ENCODE measurements at regions not wholly inside any gene's neighbourhood (a gene's known extent, or its start where the extent isn't known, plus 50 kb on each side); places are given as distances from the start of the nearest gene placed in this dataset.
"Not testable (repeated sequence)": the region's sequence is repeated elsewhere in the genome, so short reads cannot be mapped to it uniquely, and the experiment has no call there.

DNA sequence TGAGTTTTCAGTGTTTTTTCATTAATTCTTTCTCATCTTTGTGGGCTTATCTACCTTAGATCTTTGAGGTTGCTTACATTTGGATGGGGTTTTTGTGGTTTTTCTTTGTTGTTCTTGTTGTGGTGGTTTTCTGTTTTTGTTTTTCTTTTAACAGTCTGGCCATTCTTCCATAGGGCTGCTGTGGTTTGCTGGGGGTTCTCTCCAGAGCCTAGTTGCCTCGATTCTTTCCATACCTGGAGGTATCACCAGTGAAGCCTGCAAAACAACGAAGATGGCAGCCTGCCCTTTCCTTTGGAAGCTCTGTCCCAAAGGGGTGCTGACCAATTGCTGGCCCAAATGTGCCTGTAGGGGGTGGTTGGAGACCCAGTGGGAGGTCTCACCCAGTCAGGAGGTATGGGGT, 168.6 kb upstream of the CLNK start:
- TF ChIP-seq, protein P1, sequence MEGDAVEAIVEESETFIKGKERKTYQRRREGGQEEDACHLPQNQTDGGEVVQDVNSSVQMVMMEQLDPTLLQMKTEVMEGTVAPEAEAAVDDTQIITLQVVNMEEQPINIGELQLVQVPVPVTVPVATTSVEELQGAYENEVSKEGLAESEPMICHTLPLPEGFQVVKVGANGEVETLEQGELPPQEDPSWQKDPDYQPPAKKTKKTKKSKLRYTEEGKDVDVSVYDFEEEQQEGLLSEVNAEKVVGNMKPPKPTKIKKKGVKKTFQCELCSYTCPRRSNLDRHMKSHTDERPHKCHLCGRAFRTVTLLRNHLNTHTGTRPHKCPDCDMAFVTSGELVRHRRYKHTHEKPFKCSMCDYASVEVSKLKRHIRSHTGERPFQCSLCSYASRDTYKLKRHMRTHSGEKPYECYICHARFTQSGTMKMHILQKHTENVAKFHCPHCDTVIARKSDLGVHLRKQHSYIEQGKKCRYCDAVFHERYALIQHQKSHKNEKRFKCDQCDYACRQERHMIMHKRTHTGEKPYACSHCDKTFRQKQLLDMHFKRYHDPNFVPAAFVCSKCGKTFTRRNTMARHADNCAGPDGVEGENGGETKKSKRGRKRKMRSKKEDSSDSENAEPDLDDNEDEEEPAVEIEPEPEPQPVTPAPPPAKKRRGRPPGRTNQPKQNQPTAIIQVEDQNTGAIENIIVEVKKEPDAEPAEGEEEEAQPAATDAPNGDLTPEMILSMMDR (IDR thresholded peaks at IDR 0.05; ENCODE audit: low read length, missing control alignments) = no peak
- no peak overlapping the region for H3K4me3 ChIP-seq (replicated peaks; ENCODE audit: low read depth, low read length)
- DNase-seq (ENCODE audit: low read depth) = no peak

DNA sequence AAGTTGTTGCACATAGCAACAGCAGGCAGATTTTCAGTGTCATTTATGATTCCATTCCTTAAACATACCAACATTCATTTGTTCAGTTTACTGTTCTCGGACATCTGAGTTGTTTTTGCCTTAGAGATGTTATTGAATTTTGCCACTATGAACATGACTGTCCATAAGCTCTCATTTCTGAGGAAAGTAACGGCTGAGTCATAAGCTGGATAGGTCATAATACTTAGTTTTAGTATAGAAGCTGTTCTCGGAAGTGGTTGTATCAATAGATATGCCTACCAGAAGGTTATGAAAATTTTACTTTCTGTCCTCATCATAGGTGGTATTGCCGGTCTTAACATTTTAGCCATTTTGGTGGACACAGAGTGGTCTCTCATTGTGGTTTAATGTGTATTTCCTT, 157.1 kb upstream of the CLNK start:
- TF ChIP-seq, protein P1 (IDR thresholded peaks at IDR 0.05; ENCODE audit: low read length, missing control alignments) = no peak
- no peak for DNase-seq (ENCODE audit: low read depth)
- H3K4me3 ChIP-seq (replicated peaks; ENCODE audit: low read depth, low read length) = no peak overlapping the region

DNA sequence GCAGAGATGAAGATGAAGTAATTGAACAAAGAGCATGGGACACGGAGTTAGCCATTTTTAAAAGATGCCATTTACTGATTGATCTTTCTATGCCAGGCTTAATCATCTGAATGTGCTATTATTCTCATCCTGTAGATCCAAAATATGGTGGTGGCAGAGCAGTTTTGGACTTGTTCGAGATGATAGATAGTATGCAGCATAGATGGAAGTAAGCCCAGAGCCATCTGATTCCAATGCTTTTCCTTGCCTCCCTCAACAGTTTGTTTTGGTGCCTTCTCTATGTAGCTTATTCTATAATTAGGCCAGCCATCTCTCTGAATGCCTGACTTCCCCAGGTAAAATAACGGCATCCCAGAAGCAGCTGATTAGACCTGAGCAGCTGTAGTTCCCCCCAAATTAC, 152.6 kb upstream of the CLNK start:
- no peak overlapping the region for H3K4me3 ChIP-seq (replicated peaks; ENCODE audit: low read depth, low read length)
- TF ChIP-seq, protein P1 (IDR thresholded peaks at IDR 0.05; ENCODE audit: low read length, missing control alignments) = no peak
- no peak for DNase-seq (ENCODE audit: low read depth)

DNA sequence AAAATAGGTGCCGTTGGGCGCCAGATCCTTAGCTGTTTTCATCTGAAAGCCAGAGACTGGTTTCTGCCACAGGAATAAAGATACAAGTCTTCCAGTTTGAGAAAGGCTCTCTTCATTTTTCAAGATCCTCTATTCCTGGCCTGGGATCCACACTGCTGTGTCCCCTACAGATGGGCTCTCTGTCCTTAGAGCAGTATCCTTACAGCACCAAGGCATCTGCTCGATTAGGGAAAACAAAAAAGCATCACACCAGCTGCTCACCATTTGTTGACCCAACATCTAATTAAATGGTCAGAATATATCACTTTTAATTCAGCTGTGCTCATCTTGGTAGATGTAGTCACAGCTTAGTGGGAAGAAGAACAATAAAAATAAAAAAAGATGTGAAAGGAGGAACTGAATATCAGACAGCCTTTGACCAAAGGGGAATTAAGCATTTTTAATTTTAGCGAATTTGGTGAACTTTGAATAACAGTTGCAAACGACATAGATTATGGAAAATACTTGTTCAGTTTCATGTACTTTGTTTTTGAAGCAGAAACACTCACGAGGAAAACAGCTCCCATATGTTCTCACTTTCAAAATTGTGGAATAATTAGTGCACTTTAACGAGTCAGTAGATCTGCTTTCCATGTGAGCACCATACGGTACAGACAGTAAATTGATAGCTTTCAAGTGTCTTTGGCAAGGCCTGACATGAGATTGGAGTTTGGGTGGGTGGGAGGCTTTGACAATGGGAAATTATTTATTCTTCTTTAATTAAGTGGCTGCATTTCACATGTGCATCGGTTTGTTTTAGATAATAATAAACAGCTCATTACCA, 148.4 kb upstream of the CLNK start:
- TF ChIP-seq, protein P1 (IDR thresholded peaks at IDR 0.05; ENCODE audit: low read length, missing control alignments) = no peak
- H3K4me3 ChIP-seq (replicated peaks; ENCODE audit: low read depth, low read length) = no peak overlapping the region

DNA sequence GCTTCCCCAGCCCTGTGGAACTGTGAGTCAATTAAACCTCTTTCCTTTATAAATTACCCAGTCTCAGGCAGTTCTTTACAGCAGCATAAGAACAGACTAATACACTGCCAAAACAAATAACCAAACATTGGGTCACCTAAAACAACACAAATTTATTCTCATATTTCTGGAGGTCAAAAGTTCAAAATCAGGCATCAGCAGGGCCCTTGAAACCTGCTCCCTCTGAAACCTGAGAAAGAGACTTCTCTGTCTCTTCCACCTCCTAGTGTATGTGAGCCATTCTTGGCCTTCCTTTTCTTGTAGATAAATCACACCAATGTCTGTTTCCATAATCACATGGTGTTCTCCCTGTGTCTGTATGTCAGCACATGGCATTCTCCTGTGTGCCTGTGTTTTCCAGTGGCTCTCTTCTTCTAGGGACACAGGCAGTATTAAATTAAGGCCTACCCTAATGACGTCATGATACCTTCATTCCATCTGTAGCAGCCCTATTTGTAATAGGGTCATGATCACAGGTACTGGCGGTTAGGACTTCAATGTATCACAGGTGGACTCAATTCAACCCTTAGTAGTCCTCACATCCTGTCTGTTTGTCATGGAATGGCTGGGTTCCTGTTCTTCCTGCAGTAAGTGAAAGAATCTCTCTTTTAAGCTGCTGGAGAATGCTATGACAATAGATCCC, 147.3 kb upstream of the CLNK start:
- TF ChIP-seq, protein P1 (IDR thresholded peaks at IDR 0.05; ENCODE audit: low read length, missing control alignments) = no peak
- no peak overlapping the region for H3K4me3 ChIP-seq (replicated peaks; ENCODE audit: low read depth, low read length)
- DNase-seq (ENCODE audit: low read depth) = no peak

More for the DNA sequence above, 148.4 kb upstream of the CLNK start:
- DNase-seq (ENCODE audit: low read depth) = no peak

DNA sequence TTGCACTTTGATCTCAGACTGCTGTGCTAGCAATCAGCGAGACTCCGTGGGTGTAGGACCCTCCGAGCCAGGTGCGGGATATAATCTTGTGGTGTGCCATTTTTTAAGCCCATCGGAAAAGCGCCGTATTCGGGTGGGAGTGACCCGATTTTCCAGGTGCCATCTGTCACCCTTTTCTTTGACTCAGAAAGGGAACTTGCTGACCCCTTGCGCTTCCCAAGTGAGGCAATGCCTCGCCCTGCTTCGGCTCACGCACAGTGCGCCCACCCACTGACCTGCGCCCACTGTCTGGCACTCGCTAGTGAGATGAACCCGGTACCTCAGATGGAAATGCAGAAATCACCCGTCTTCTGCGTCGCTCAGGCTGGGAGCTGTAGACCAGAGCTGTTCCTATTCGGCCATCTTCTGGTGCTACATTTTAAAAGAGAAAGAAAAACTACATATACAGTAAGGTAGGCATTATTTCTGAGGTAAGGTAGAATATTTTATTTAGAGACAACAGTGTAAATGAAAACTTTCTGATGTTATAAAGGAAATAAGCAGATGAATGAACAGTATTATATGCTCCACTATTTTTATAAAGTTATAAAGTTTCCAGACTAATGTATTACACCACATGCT, 144.5 kb upstream of the CLNK start:
- not testable (repeated sequence) for H3K4me3 ChIP-seq (replicated peaks; ENCODE audit: low read depth, low read length); DNase-seq (ENCODE audit: low read depth)

DNA sequence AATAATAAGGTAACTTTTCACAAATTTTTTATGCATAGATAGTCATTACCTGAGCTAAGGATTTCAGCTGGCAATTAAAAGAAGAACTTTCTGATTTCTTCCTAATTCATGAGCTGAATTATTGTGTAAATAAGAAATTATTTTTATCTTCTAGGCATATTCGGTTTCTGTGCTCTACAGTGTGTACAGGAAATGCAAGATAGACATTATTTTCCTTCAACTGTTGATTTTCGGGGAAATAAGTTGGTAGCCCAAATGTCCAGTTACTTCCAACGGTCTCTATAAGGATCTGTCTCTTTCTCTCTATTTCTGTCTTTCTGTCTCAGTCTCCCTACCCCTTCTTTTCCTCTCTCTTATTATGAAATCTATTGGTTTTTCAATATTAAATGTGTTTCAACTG, 137.3 kb upstream of the CLNK start:
- TF ChIP-seq, protein P1 (IDR thresholded peaks at IDR 0.05; ENCODE audit: low read length, missing control alignments) = no peak
- DNase-seq (ENCODE audit: low read depth) = no peak
- no peak overlapping the region for H3K4me3 ChIP-seq (replicated peaks; ENCODE audit: low read depth, low read length)
